ENCODE measurements at regions not wholly inside any gene's neighbourhood (a gene's known extent, or its start where the extent isn't known, plus 50 kb on each side); places are given as distances from the start of the nearest gene placed in this dataset.

DNA sequence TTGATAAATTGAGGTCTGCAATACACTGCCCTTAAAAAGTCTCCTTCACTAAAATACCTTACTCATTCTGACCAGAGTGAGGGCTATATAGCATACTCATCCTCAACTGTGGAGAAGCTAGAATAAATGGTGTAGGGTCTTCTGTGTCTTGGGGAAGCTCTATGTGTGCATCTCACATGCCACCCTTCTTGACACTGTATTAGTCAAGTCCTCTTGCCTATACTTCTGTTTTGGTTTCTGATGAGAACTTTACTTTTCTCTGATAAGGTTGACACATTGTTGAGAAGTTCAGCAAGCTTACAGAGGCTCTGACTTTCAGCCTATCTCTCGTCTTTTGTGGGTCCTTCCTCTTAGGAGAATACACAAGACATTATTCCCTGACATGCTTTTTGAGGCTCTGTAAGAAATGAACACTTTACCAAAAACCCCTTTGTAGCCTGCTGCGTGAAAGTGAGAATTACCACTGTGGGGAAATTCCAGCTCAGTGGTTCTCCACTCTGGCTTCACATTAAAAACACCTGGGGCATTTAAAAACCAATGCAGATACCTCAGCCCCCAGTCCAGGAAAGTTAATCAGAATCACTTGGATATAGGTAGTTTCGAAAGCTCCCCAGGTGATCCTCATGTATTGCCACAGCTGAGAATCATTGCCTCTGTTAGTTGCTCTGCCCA lies 372.1 kb upstream of the HS3ST5 start:
- Histone ChIP-seq H3K27me3 (ENCODE audit: control insufficient read depth in 2 of 2, insufficient read depth in 2 of 2, low read length in 2 of 2) (no peaks in the 10 kb centered on the region), H4K20me1 (replicated peaks; ENCODE audit: control insufficient read depth, insufficient read depth, low read length) (no peaks in the 10 kb centered on the region), H3K27ac (ENCODE audit: extremely low read depth, low read depth, low read length) (no peak overlapping the region), H3K9me1 (ENCODE audit: control insufficient read depth, insufficient read depth, low read length) (no peaks in the 10 kb centered on the region), H3K9me3 (replicated peaks; ENCODE audit: control insufficient read depth, insufficient read depth, low read depth, low read length) (no peaks in the 10 kb centered on the region), H3K4me3 (no peak overlapping the region), H3K79me2 (ENCODE audit: control insufficient read depth, insufficient read depth, low read length) (no peaks in the 10 kb centered on the region), H3K4me1 (replicated peaks in 1 of 2; ENCODE audit: control insufficient read depth in 2 of 2, insufficient read depth in 2 of 2, low read length in 2 of 2) (no peaks in the 10 kb centered on the region), H3K9ac (ENCODE audit: insufficient read depth in 1 of 2, low read depth in 2 of 2, low read length in 2 of 2) (no peak overlapping the region), H2AFZ (ENCODE audit: low read depth, low read length) (no peak overlapping the region), H3K4me2 (ENCODE audit: insufficient read depth, low read length) (no peak overlapping the region), H3K36me3 (ENCODE audit: control insufficient read depth, insufficient read depth, low read length) (no peaks in the 10 kb centered on the region)
- WGBS (ENCODE audit: insufficient coverage, low coverage, missing lambda C conversion rate): 3% methylated on average over 3 of the region's 3 CpGs
- intact Hi-C loops (cut with micrococcal nuclease) (no loop called here), in situ Hi-C loops (cut with MboI) (no loop called here)
- no peak for DNase-seq (ENCODE audit: extremely low read depth in 1 of 4, low spot score in 3 of 4)
- no TSS peak for BruUV-seq (replicated peaks)
- no peak for FAIRE-seq
- ATAC-seq: no peak
- ChIA-PET CTCF (ENCODE audit: low intra/inter-chr PET ratio) (no interaction called here), POLR2A (no interaction called here)
- TF ChIP-seq, protein P1, sequence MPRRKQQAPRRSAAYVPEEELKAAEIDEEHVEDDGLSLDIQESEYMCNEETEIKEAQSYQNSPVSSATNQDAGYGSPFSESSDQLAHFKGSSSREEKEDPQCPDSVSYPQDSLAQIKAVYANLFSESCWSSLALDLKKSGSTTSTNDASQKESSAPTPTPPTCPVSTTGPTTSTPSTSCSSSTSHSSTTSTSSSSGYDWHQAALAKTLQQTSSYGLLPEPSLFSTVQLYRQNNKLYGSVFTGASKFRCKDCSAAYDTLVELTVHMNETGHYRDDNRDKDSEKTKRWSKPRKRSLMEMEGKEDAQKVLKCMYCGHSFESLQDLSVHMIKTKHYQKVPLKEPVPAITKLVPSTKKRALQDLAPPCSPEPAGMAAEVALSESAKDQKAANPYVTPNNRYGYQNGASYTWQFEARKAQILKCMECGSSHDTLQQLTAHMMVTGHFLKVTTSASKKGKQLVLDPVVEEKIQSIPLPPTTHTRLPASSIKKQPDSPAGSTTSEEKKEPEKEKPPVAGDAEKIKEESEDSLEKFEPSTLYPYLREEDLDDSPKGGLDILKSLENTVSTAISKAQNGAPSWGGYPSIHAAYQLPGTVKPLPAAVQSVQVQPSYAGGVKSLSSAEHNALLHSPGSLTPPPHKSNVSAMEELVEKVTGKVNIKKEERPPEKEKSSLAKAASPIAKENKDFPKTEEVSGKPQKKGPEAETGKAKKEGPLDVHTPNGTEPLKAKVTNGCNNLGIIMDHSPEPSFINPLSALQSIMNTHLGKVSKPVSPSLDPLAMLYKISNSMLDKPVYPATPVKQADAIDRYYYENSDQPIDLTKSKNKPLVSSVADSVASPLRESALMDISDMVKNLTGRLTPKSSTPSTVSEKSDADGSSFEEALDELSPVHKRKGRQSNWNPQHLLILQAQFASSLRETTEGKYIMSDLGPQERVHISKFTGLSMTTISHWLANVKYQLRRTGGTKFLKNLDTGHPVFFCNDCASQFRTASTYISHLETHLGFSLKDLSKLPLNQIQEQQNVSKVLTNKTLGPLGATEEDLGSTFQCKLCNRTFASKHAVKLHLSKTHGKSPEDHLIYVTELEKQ (CRISPR knock-in tag; IDR thresholded peaks at IDR 0.05): no peak
- TF ChIP-seq, protein P2, sequence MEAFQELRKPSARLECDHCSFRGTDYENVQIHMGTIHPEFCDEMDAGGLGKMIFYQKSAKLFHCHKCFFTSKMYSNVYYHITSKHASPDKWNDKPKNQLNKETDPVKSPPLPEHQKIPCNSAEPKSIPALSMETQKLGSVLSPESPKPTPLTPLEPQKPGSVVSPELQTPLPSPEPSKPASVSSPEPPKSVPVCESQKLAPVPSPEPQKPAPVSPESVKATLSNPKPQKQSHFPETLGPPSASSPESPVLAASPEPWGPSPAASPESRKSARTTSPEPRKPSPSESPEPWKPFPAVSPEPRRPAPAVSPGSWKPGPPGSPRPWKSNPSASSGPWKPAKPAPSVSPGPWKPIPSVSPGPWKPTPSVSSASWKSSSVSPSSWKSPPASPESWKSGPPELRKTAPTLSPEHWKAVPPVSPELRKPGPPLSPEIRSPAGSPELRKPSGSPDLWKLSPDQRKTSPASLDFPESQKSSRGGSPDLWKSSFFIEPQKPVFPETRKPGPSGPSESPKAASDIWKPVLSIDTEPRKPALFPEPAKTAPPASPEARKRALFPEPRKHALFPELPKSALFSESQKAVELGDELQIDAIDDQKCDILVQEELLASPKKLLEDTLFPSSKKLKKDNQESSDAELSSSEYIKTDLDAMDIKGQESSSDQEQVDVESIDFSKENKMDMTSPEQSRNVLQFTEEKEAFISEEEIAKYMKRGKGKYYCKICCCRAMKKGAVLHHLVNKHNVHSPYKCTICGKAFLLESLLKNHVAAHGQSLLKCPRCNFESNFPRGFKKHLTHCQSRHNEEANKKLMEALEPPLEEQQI (IDR thresholded peaks at IDR 0.05): no peak
- TF ChIP-seq DDX20 (tag; IDR thresholded peaks at IDR 0.05; ENCODE audit: low read depth) (no peak), ESRRB (CRISPR knock-in tag; IDR thresholded peaks at IDR 0.05; ENCODE audit: borderline replicate concordance) (no peak), ZHX1 (conservative IDR thresholded peaks at IDR 0.05; ENCODE audit: low read length) (no peak), ZNF561 (CRISPR knock-in tag; conservative IDR thresholded peaks at IDR 0.05) (no peak), ZBTB9 (CRISPR knock-in tag; IDR thresholded peaks at IDR 0.05) (no peak), KDM5B (IDR thresholded peaks at IDR 0.05; ENCODE audit: insufficient replicate concordance, low read depth, low read length) (no peak), MAX (CRISPR knock-in tag; IDR thresholded peaks at IDR 0.05) (no peak), CSDE1 (IDR thresholded peaks at IDR 0.05) (no peak), SMAD4 (CRISPR knock-in tag; conservative IDR thresholded peaks at IDR 0.05) (no peak), SIN3B (IDR thresholded peaks at IDR 0.05; ENCODE audit: low read depth) (no peak)

All from K562 (cell line).